Tibial nerve (tissue), 3 donors: ENCODE measurements at regions not wholly inside any gene's neighbourhood (a gene's known extent, or its start where the extent isn't known, plus 50 kb on each side); places are given as distances from the start of the nearest gene placed in this dataset.

Experiments used
- CTCF ChIP-seq, 5 experiments: fragments of 200-600 bp in 3 of 5; fragments of 450-650 bp in 2 of 5; sonication (generic) in 3 of 5; IDR thresholded peaks; one replicate each; pipeline ENCODE4 v1.5.1; 2016 to 2019; ENCODE audit warnings: antibody characterized with exemption in 5 of 5, mild to moderate bottlenecking in 3 of 5, moderate library complexity in 2 of 5
- POLR2A ChIP-seq, 2 donors: fragments of 450-650 bp; IDR thresholded peaks; one replicate each; pipeline ENCODE4 v1.6.1; 2017; ENCODE audit warnings: antibody characterized with exemption in 2 of 2, mild to moderate bottlenecking in 2 of 2, moderate library complexity in 2 of 2

GRCh38 chr9:10774051-10774450, 161.2 kb upstream of the PTPRD start:
- TF ChIP-seq POLR2A (IDR thresholded peaks at IDR 0.05) (no peak), CTCF (IDR thresholded peaks at IDR 0.05) (no peak)
